ENCODE measurements at regions not wholly inside any gene's neighbourhood (a gene's known extent, or its start where the extent isn't known, plus 50 kb on each side); places are given as distances from the start of the nearest gene placed in this dataset.
A peak's percentile ranks its signal among the peaks of the same experiment; 100 is the strongest.
"Not testable (repeated sequence)": the region's sequence is repeated elsewhere in the genome, so short reads cannot be mapped to it uniquely, and the experiment has no call there.

- no peak for TF ChIP-seq CTCF (IDR thresholded peaks at IDR 0.05; ENCODE audit: insufficient read depth, low read depth, low read length)
- DNase-seq (ENCODE audit: low read depth) = no peak
- H3K4me3 ChIP-seq (ENCODE audit: low read depth, low read length) = no peak overlapping the region
These were observed 184.3 kb upstream of the OLIG3 start for GRCh38 chr6:137678451-137678850.

- TF ChIP-seq CTCF (IDR thresholded peaks at IDR 0.05; ENCODE audit: insufficient read depth, low read depth, low read length) = no peak
- DNase-seq (ENCODE audit: low read depth) = peak; percentile 63
- no peak overlapping the region for H3K4me3 ChIP-seq (ENCODE audit: low read depth, low read length)
These were observed 186.2 kb upstream of the TNFAIP3 start for GRCh38 chr6:137680705-137681346.

GRCh38 chr6:137681445-137682009 is 185.5 kb upstream of the TNFAIP3 start:
- DNase-seq (ENCODE audit: low read depth) = no peak
- no peak overlapping the region for H3K4me3 ChIP-seq (ENCODE audit: low read depth, low read length)
- no peak for TF ChIP-seq CTCF (IDR thresholded peaks at IDR 0.05; ENCODE audit: insufficient read depth, low read depth, low read length)

- not testable (repeated sequence) for H3K4me3 ChIP-seq (ENCODE audit: low read depth, low read length); DNase-seq (ENCODE audit: low read depth)
These were observed 184.4 kb upstream of the TNFAIP3 start for GRCh38 chr6:137682658-137683057.

- no peak overlapping the region for H3K4me3 ChIP-seq (ENCODE audit: low read depth, low read length)
- DNase-seq (ENCODE audit: low read depth) = no peak
- TF ChIP-seq CTCF (IDR thresholded peaks at IDR 0.05; ENCODE audit: insufficient read depth, low read depth, low read length) = no peak
These were observed 183.1 kb upstream of the TNFAIP3 start for GRCh38 chr6:137683916-137684315.

- DNase-seq (ENCODE audit: low read depth) = no peak
- no peak for TF ChIP-seq CTCF (IDR thresholded peaks at IDR 0.05; ENCODE audit: insufficient read depth, low read depth, low read length)
- H3K4me3 ChIP-seq (ENCODE audit: low read depth, low read length) = no peak overlapping the region
These were observed 181.2 kb upstream of the TNFAIP3 start for GRCh38 chr6:137685798-137686375.

- no peak for TF ChIP-seq CTCF (IDR thresholded peaks at IDR 0.05; ENCODE audit: insufficient read depth, low read depth, low read length)
- DNase-seq (ENCODE audit: low read depth) = no peak
- H3K4me3 ChIP-seq (ENCODE audit: low read depth, low read length) = no peak overlapping the region
These were observed 179.2 kb upstream of the TNFAIP3 start for GRCh38 chr6:137687818-137688217.
